HepG2 (cell line): ENCODE measurements at regions not wholly inside any gene's neighbourhood (a gene's known extent, or its start where the extent isn't known, plus 50 kb on each side); places are given as distances from the start of the nearest gene placed in this dataset.

ENCODE experiments used
- NFRKB ChIP-seq: fragments of 450-650 bp; IDR thresholded peaks from 2 replicates; pipeline ENCODE4 v1.6.1; 2017
- NR2C2 ChIP-seq: sonication (generic); formaldehyde crosslinking; IDR thresholded peaks from 2 replicates; pipeline ENCODE4 v1.4.0; 2020; ENCODE audit warnings: missing genetic modification reagents, mild to moderate bottlenecking, moderate library complexity, borderline replicate concordance
- SAFB2 ChIP-seq: sonication (generic); formaldehyde crosslinking; IDR thresholded peaks from 2 replicates; pipeline ENCODE4 v1.5.1; 2020; ENCODE audit warnings: missing genetic modification reagents, low read depth, mild to moderate bottlenecking, borderline replicate concordance
- YY1 ChIP-seq: IDR thresholded peaks from 2 replicates; pipeline ENCODE4 v1.6.1; 2011; ENCODE audit warnings: low read length, low read depth, moderate library complexity, mild to moderate bottlenecking; ENCODE audit not compliant: insufficient read depth, insufficient replicate concordance
- ZNF512B ChIP-seq: sonication (generic); formaldehyde crosslinking; IDR thresholded peaks from 2 replicates; pipeline ENCODE4 v1.5.1; 2020; ENCODE audit warnings: missing genetic modification reagents, mild to moderate bottlenecking, borderline replicate concordance
- TF ChIP-seq, protein P1 (sequence below): sonication (generic); formaldehyde crosslinking; IDR thresholded peaks from 2 replicates; pipeline ENCODE4 v1.4.0; 2020; ENCODE audit warnings: missing genetic modification reagents

- TF ChIP-seq NFRKB (no peak), NR2C2 (CRISPR knock-in tag) (no peak), SAFB2 (no peak), YY1 (no peak), ZNF512B (CRISPR knock-in tag) (no peak)
- TF ChIP-seq, protein P1, sequence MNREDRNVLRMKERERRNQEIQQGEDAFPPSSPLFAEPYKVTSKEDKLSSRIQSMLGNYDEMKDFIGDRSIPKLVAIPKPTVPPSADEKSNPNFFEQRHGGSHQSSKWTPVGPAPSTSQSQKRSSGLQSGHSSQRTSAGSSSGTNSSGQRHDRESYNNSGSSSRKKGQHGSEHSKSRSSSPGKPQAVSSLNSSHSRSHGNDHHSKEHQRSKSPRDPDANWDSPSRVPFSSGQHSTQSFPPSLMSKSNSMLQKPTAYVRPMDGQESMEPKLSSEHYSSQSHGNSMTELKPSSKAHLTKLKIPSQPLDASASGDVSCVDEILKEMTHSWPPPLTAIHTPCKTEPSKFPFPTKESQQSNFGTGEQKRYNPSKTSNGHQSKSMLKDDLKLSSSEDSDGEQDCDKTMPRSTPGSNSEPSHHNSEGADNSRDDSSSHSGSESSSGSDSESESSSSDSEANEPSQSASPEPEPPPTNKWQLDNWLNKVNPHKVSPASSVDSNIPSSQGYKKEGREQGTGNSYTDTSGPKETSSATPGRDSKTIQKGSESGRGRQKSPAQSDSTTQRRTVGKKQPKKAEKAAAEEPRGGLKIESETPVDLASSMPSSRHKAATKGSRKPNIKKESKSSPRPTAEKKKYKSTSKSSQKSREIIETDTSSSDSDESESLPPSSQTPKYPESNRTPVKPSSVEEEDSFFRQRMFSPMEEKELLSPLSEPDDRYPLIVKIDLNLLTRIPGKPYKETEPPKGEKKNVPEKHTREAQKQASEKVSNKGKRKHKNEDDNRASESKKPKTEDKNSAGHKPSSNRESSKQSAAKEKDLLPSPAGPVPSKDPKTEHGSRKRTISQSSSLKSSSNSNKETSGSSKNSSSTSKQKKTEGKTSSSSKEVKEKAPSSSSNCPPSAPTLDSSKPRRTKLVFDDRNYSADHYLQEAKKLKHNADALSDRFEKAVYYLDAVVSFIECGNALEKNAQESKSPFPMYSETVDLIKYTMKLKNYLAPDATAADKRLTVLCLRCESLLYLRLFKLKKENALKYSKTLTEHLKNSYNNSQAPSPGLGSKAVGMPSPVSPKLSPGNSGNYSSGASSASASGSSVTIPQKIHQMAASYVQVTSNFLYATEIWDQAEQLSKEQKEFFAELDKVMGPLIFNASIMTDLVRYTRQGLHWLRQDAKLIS (CRISPR knock-in tag): no peak
Observed at GRCh38 chr17:13442361-13442760, 159.4 kb downstream of the HS3ST3A1 start.
